ENCODE measurements at regions not wholly inside any gene's neighbourhood (a gene's known extent, or its start where the extent isn't known, plus 50 kb on each side); places are given as distances from the start of the nearest gene placed in this dataset.

- no peaks in the 10 kb centered on the region for H3K9me3 ChIP-seq (ENCODE audit: low read length)
- H3K4me3 ChIP-seq (ENCODE audit: low read length): no peak overlapping the region
- H3K27me3 ChIP-seq (ENCODE audit: insufficient read depth, low read depth, low read length): no peaks in the 10 kb centered on the region
- no peak overlapping the region for H2AFZ ChIP-seq (ENCODE audit: low read depth, low read length)
- H3K79me2 ChIP-seq (replicated peaks; ENCODE audit: insufficient read depth, low read length): no peaks in the 10 kb centered on the region
- no peaks in the 10 kb centered on the region for H3F3A ChIP-seq (ENCODE audit: insufficient read depth, low read length, poor library complexity, severe bottlenecking)
- H3K4me2 ChIP-seq (ENCODE audit: low read length): no peak overlapping the region
- TF ChIP-seq REST (IDR thresholded peaks at IDR 0.05; ENCODE audit: borderline replicate concordance) (no peak), RAD21 (conservative IDR thresholded peaks at IDR 0.05) (no peak), MXI1 (conservative IDR thresholded peaks at IDR 0.05; ENCODE audit: poor library complexity, severe bottlenecking) (no peak), TAF1 (IDR thresholded peaks at IDR 0.05; ENCODE audit: low read depth) (no peak), EZH2 (IDR thresholded peaks at IDR 0.05; ENCODE audit: borderline replicate concordance, insufficient read depth, low read length, poor library complexity, severe bottlenecking) (no peak), EP300 (conservative IDR thresholded peaks at IDR 0.05; ENCODE audit: poor library complexity, severe bottlenecking) (no peak), POLR2AphosphoS5 (IDR thresholded peaks at IDR 0.05) (no peak), SMC3 (conservative IDR thresholded peaks at IDR 0.05; ENCODE audit: poor library complexity) (no peak)
- TF ChIP-seq, protein P1, sequence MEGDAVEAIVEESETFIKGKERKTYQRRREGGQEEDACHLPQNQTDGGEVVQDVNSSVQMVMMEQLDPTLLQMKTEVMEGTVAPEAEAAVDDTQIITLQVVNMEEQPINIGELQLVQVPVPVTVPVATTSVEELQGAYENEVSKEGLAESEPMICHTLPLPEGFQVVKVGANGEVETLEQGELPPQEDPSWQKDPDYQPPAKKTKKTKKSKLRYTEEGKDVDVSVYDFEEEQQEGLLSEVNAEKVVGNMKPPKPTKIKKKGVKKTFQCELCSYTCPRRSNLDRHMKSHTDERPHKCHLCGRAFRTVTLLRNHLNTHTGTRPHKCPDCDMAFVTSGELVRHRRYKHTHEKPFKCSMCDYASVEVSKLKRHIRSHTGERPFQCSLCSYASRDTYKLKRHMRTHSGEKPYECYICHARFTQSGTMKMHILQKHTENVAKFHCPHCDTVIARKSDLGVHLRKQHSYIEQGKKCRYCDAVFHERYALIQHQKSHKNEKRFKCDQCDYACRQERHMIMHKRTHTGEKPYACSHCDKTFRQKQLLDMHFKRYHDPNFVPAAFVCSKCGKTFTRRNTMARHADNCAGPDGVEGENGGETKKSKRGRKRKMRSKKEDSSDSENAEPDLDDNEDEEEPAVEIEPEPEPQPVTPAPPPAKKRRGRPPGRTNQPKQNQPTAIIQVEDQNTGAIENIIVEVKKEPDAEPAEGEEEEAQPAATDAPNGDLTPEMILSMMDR (IDR thresholded peaks at IDR 0.05; ENCODE audit: poor library complexity, severe bottlenecking): no peak
- H3K27ac ChIP-seq (ENCODE audit: low read length): no peak overlapping the region
- H3K36me3 ChIP-seq (ENCODE audit: insufficient read depth, low read length): no peaks in the 10 kb centered on the region
- H3K9ac ChIP-seq (ENCODE audit: low read length): no peak overlapping the region
- no peaks in the 10 kb centered on the region for H4K20me1 ChIP-seq (ENCODE audit: insufficient read depth)
- H3K9me2 ChIP-seq (ENCODE audit: insufficient read depth, low read length): no peaks in the 10 kb centered on the region
Observed at GRCh38 chr5:112112346-112112745, 306.7 kb downstream of the EPB41L4A start.

DNA sequence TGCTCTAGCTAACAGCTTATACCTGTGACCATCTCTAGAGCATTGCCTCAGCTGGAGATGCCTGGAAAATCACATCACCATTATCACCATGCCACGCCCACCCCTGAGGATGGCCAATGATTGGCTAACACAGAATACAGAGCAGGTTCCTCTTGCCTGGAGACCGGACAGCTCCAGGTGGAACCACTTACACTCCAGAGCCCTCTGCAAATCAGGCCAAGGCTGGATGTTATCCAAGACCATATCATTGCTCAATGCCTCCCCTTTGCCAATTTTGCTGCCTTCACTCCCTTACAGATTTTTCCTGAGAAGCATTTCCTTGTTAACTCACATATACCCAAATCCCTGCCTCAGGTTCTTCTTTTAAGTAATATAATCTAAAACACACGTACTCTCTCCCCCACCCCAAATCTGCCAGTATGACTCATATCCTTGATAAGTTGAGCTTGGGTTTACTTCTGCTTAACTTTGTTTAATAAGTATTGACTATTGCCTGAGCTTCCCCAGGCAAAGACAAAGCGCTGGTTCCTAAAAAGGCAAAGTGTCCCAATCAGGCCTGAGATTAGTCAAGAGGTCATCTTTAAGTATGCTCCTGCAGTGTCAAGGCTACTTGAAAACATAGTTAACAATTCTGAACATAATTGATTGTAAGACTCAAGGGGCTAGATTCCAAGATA lies 309.6 kb downstream of the EPB41L4A start:
- H4K20me1 ChIP-seq (ENCODE audit: insufficient read depth): no peaks in the 10 kb centered on the region
- H3K9me2 ChIP-seq (ENCODE audit: insufficient read depth, low read length): no peaks in the 10 kb centered on the region
- no peak overlapping the region for H3K27ac ChIP-seq (ENCODE audit: low read length)
- TF ChIP-seq POLR2AphosphoS5 (IDR thresholded peaks at IDR 0.05) (no peak), TAF1 (IDR thresholded peaks at IDR 0.05; ENCODE audit: low read depth) (no peak), EZH2 (IDR thresholded peaks at IDR 0.05; ENCODE audit: borderline replicate concordance, insufficient read depth, low read length, poor library complexity, severe bottlenecking) (no peak), REST (IDR thresholded peaks at IDR 0.05; ENCODE audit: borderline replicate concordance) (no peak), SMC3 (conservative IDR thresholded peaks at IDR 0.05; ENCODE audit: poor library complexity) (no peak), MXI1 (conservative IDR thresholded peaks at IDR 0.05; ENCODE audit: poor library complexity, severe bottlenecking) (no peak), EP300 (conservative IDR thresholded peaks at IDR 0.05; ENCODE audit: poor library complexity, severe bottlenecking) (no peak), RAD21 (conservative IDR thresholded peaks at IDR 0.05) (no peak)
- TF ChIP-seq, protein P1 (IDR thresholded peaks at IDR 0.05; ENCODE audit: poor library complexity, severe bottlenecking): no peak
- H3K4me3 ChIP-seq (ENCODE audit: low read length): no peak overlapping the region
- H3K36me3 ChIP-seq (ENCODE audit: insufficient read depth, low read length): no peaks in the 10 kb centered on the region
- no peaks in the 10 kb centered on the region for H3K27me3 ChIP-seq (ENCODE audit: insufficient read depth, low read depth, low read length)
- no peak overlapping the region for H2AFZ ChIP-seq (ENCODE audit: low read depth, low read length)
- H3K9ac ChIP-seq (ENCODE audit: low read length): no peak overlapping the region
- no peaks in the 10 kb centered on the region for H3F3A ChIP-seq (ENCODE audit: insufficient read depth, low read length, poor library complexity, severe bottlenecking)
- no peak overlapping the region for H3K4me2 ChIP-seq (ENCODE audit: low read length)
- no peaks in the 10 kb centered on the region for H3K9me3 ChIP-seq (ENCODE audit: low read length)
- H3K79me2 ChIP-seq (replicated peaks; ENCODE audit: insufficient read depth, low read length): no peaks in the 10 kb centered on the region

All from neural cell (in vitro differentiated cells).